ENCODE measurements at regions not wholly inside any gene's neighbourhood (a gene's known extent, or its start where the extent isn't known, plus 50 kb on each side); places are given as distances from the start of the nearest gene placed in this dataset.

- no peak for DNase-seq (ENCODE audit: low spot score in 2 of 2)
- H3K27me3 ChIP-seq (ENCODE audit: low read depth) = 0 out of 2 replicates have a peak, but pooled peaks cover 3% of the 10 kb centered on the region
- H3K4me1 ChIP-seq = no peaks in the 10 kb centered on the region
- no peaks in the 10 kb centered on the region for H3K36me3 ChIP-seq (replicated peaks)
- no peak overlapping the region for H3K4me3 ChIP-seq
- no peaks in the 10 kb centered on the region for H3K9me3 ChIP-seq
- in situ Hi-C loops (cut with MboI; ENCODE audit: low sequenced_read_pairs) = no loop called here
Measured at GRCh38 chr2:144210076-144210475, 309.8 kb downstream of the ZEB2 start.

- no peak for DNase-seq (ENCODE audit: low spot score in 2 of 2)
- Histone ChIP-seq H3K4me1 (no peaks in the 10 kb centered on the region), H3K9me3 (no peaks in the 10 kb centered on the region), H3K4me3 (no peak overlapping the region), H3K36me3 (replicated peaks) (no peaks in the 10 kb centered on the region), H3K27me3 (ENCODE audit: low read depth) (no peaks in the 10 kb centered on the region)
- in situ Hi-C loops (cut with MboI; ENCODE audit: low sequenced_read_pairs) = no loop called here
Measured at GRCh38 chr2:144208924-144209323, 311.0 kb downstream of the ZEB2 start.

GRCh38 chr2:144206019-144206418 lies 313.9 kb downstream of the ZEB2 start:
- no peaks in the 10 kb centered on the region for H3K4me1 ChIP-seq
- H3K9me3 ChIP-seq = no peaks in the 10 kb centered on the region
- in situ Hi-C loops (cut with MboI; ENCODE audit: low sequenced_read_pairs) = no loop called here
- H3K27me3 ChIP-seq (ENCODE audit: low read depth) = no peaks in the 10 kb centered on the region
- H3K36me3 ChIP-seq (replicated peaks) = no peaks in the 10 kb centered on the region
- H3K4me3 ChIP-seq = no peak overlapping the region
- no peak for DNase-seq (ENCODE audit: low spot score in 2 of 2)

- H3K9me3 ChIP-seq = no peaks in the 10 kb centered on the region
- no peaks in the 10 kb centered on the region for H3K4me1 ChIP-seq
- in situ Hi-C loops (cut with MboI; ENCODE audit: low sequenced_read_pairs) = no loop called here
- H3K36me3 ChIP-seq (replicated peaks) = no peaks in the 10 kb centered on the region
- no peak overlapping the region for H3K4me3 ChIP-seq
- no peak for DNase-seq (ENCODE audit: low spot score in 2 of 2)
- no peaks in the 10 kb centered on the region for H3K27me3 ChIP-seq (ENCODE audit: low read depth)
Measured at GRCh38 chr2:144201868-144202468, 318.0 kb downstream of the ZEB2 start.

GRCh38 chr2:144201126-144201525 lies 318.8 kb downstream of the ZEB2 start:
- Histone ChIP-seq H3K27me3 (ENCODE audit: low read depth) (no peaks in the 10 kb centered on the region), H3K9me3 (no peaks in the 10 kb centered on the region), H3K4me1 (no peaks in the 10 kb centered on the region), H3K36me3 (replicated peaks) (no peaks in the 10 kb centered on the region), H3K4me3 (no peak overlapping the region)
- DNase-seq (ENCODE audit: low spot score in 2 of 2) = no peak
- in situ Hi-C loops (cut with MboI; ENCODE audit: low sequenced_read_pairs) = no loop called here

- no peak overlapping the region for H3K4me3 ChIP-seq
- no peaks in the 10 kb centered on the region for H3K9me3 ChIP-seq
- H3K36me3 ChIP-seq (replicated peaks) = no peaks in the 10 kb centered on the region
- H3K4me1 ChIP-seq = no peaks in the 10 kb centered on the region
- no peaks in the 10 kb centered on the region for H3K27me3 ChIP-seq (ENCODE audit: low read depth)
- no peak for DNase-seq (ENCODE audit: low spot score in 2 of 2)
- in situ Hi-C loops (cut with MboI; ENCODE audit: low sequenced_read_pairs) = no loop called here
Measured at GRCh38 chr2:144198116-144198515, 321.8 kb downstream of the ZEB2 start.

- H3K9me3 ChIP-seq = no peaks in the 10 kb centered on the region
- no peak for DNase-seq (ENCODE audit: low spot score in 2 of 2)
Measured at GRCh38 chr2:144194326-144195071, 325.4 kb downstream of the ZEB2 start.

GRCh38 chr2:144190908-144191605 lies 328.9 kb downstream of the ZEB2 start:
- no peak for DNase-seq (ENCODE audit: low spot score in 2 of 2)
- Histone ChIP-seq H3K4me1 (no peaks in the 10 kb centered on the region), H3K36me3 (replicated peaks) (no peaks in the 10 kb centered on the region), H3K9me3 (no peaks in the 10 kb centered on the region), H3K4me3 (no peak overlapping the region), H3K27me3 (ENCODE audit: low read depth) (no peaks in the 10 kb centered on the region)
- in situ Hi-C loops (cut with MboI; ENCODE audit: low sequenced_read_pairs) = no loop called here

More at GRCh38 chr2:144194326-144195071, 325.4 kb downstream of the ZEB2 start:
- in situ Hi-C loops (cut with MboI; ENCODE audit: low sequenced_read_pairs) = no loop called here
- Histone ChIP-seq H3K36me3 (replicated peaks) (no peaks in the 10 kb centered on the region), H3K27me3 (ENCODE audit: low read depth) (no peaks in the 10 kb centered on the region), H3K4me1 (no peaks in the 10 kb centered on the region), H3K4me3 (no peak overlapping the region)

- Histone ChIP-seq H3K4me1 (no peaks in the 10 kb centered on the region), H3K4me3 (no peak overlapping the region)
- no peak for DNase-seq (ENCODE audit: low spot score in 2 of 2)
Measured at GRCh38 chr2:144183727-144184126, 336.2 kb downstream of the ZEB2 start.

GRCh38 chr2:144181001-144181400 lies 338.9 kb downstream of the ZEB2 start:
- no peaks in the 10 kb centered on the region for H3K27me3 ChIP-seq (ENCODE audit: low read depth)
- H3K4me1 ChIP-seq = no peaks in the 10 kb centered on the region
- no peak for DNase-seq (ENCODE audit: low spot score in 2 of 2)
- H3K36me3 ChIP-seq (replicated peaks) = no peaks in the 10 kb centered on the region
- in situ Hi-C loops (cut with MboI; ENCODE audit: low sequenced_read_pairs) = no loop called here
- H3K9me3 ChIP-seq = no peaks in the 10 kb centered on the region
- no peak overlapping the region for H3K4me3 ChIP-seq

More at GRCh38 chr2:144183727-144184126, 336.2 kb downstream of the ZEB2 start:
- Histone ChIP-seq H3K36me3 (replicated peaks) (no peaks in the 10 kb centered on the region), H3K27me3 (ENCODE audit: low read depth) (no peaks in the 10 kb centered on the region), H3K9me3 (no peaks in the 10 kb centered on the region)
- in situ Hi-C loops (cut with MboI; ENCODE audit: low sequenced_read_pairs) = no loop called here

- Histone ChIP-seq H3K36me3 (replicated peaks) (no peaks in the 10 kb centered on the region), H3K27me3 (ENCODE audit: low read depth) (no peaks in the 10 kb centered on the region), H3K9me3 (no peaks in the 10 kb centered on the region), H3K4me3 (no peak overlapping the region), H3K4me1 (no peaks in the 10 kb centered on the region)
- DNase-seq (ENCODE audit: low spot score in 2 of 2) = no peak
- in situ Hi-C loops (cut with MboI; ENCODE audit: low sequenced_read_pairs) = no loop called here
Measured at GRCh38 chr2:144180131-144180530, 339.8 kb downstream of the ZEB2 start.

GRCh38 chr2:144170179-144170578 lies 349.7 kb downstream of the ZEB2 start:
- Histone ChIP-seq H3K9me3 (no peaks in the 10 kb centered on the region), H3K36me3 (replicated peaks) (no peaks in the 10 kb centered on the region), H3K4me3 (no peak overlapping the region), H3K27me3 (ENCODE audit: low read depth) (no peaks in the 10 kb centered on the region), H3K4me1 (no peaks in the 10 kb centered on the region)
- in situ Hi-C loops (cut with MboI; ENCODE audit: low sequenced_read_pairs) = no loop called here
- DNase-seq (ENCODE audit: low spot score in 2 of 2) = no peak

GRCh38 chr2:144166743-144167142 lies 353.2 kb downstream of the ZEB2 start:
- in situ Hi-C loops (cut with MboI; ENCODE audit: low sequenced_read_pairs) = no loop called here
- H3K4me1 ChIP-seq = no peaks in the 10 kb centered on the region
- DNase-seq (ENCODE audit: low spot score in 2 of 2) = no peak
- no peaks in the 10 kb centered on the region for H3K9me3 ChIP-seq
- no peaks in the 10 kb centered on the region for H3K36me3 ChIP-seq (replicated peaks)
- no peak overlapping the region for H3K4me3 ChIP-seq
- no peaks in the 10 kb centered on the region for H3K27me3 ChIP-seq (ENCODE audit: low read depth)

- H3K36me3 ChIP-seq (replicated peaks) = no peaks in the 10 kb centered on the region
- in situ Hi-C loops (cut with MboI; ENCODE audit: low sequenced_read_pairs) = no loop called here
- no peak for DNase-seq (ENCODE audit: low spot score in 2 of 2)
- no peaks in the 10 kb centered on the region for H3K4me1 ChIP-seq
- no peaks in the 10 kb centered on the region for H3K27me3 ChIP-seq (ENCODE audit: low read depth)
- no peak overlapping the region for H3K4me3 ChIP-seq
- no peaks in the 10 kb centered on the region for H3K9me3 ChIP-seq
Measured at GRCh38 chr2:144165599-144166250, 354.2 kb downstream of the ZEB2 start.

Measured in HAP-1 (cell line).